NCI-H146 (cell line): ENCODE measurements at regions not wholly inside any gene's neighbourhood (a gene's known extent, or its start where the extent isn't known, plus 50 kb on each side); places are given as distances from the start of the nearest gene placed in this dataset.

Experiments
- DNase-seq: peaks from one replicate; lab custom pipeline; 2025; lab: John Stamatoyannopoulos, UW

GRCh38 chr10:85224366-85224940 lies 896.1 kb downstream of the CCSER2 start:
- peak; percentile 18 for DNase-seq

GRCh38 chr10:85225311-85225710 lies 896.9 kb downstream of the CCSER2 start:
- DNase-seq: no peak

GRCh38 chr10:85226596-85226995 lies 898.2 kb downstream of the CCSER2 start:
- DNase-seq: no peak

- no peak for DNase-seq
Measured at GRCh38 chr10:85228726-85229125, 900.3 kb downstream of the CCSER2 start.

- DNase-seq: no peak
Measured at GRCh38 chr10:85231534-85232270, 903.3 kb downstream of the CCSER2 start.

- DNase-seq: no peak
Measured at GRCh38 chr10:85235258-85235657, 906.9 kb downstream of the CCSER2 start.

GRCh38 chr10:85238676-85239075 lies 910.3 kb downstream of the CCSER2 start:
- DNase-seq: no peak

GRCh38 chr10:85250304-85250703 lies 921.9 kb downstream of the CCSER2 start:
- no peak for DNase-seq

GRCh38 chr10:85256481-85256880 lies 928.1 kb downstream of the CCSER2 start:
- DNase-seq: peak; percentile 71

- no peak for DNase-seq
Measured at GRCh38 chr10:85259908-85260307, 931.5 kb downstream of the CCSER2 start.

GRCh38 chr10:85262992-85263391 lies 934.6 kb downstream of the CCSER2 start:
- DNase-seq: no peak

GRCh38 chr10:85265121-85265520 lies 936.7 kb downstream of the CCSER2 start:
- no peak for DNase-seq

- DNase-seq: no peak
Measured at GRCh38 chr10:85266808-85267207, 938.4 kb downstream of the CCSER2 start.

- DNase-seq: peak; percentile 63
Measured at GRCh38 chr10:85280014-85280413, 951.6 kb downstream of the CCSER2 start.

- DNase-seq: no peak
Measured at GRCh38 chr10:85284778-85285770, 956.7 kb downstream of the CCSER2 start.

GRCh38 chr10:85293483-85293882 lies 965.1 kb downstream of the CCSER2 start:
- no peak for DNase-seq

- no peak for DNase-seq
Measured at GRCh38 chr10:85311613-85312337, 983.4 kb downstream of the CCSER2 start.

GRCh38 chr10:85315657-85316056 lies 987.3 kb downstream of the CCSER2 start:
- DNase-seq: no peak

- DNase-seq: no peak
Measured at GRCh38 chr10:85316276-85316675, 987.9 kb downstream of the CCSER2 start.

GRCh38 chr10:85317827-85318226 lies 989.4 kb downstream of the CCSER2 start:
- peak; percentile 22 for DNase-seq

GRCh38 chr10:85318809-85319807 lies 990.7 kb downstream of the CCSER2 start:
- DNase-seq: peak; percentile 83
